Hematopoietic multipotent progenitor cell treated with erythropoietin and hydrocortisone succinate and interleukin-3 and kit ligand, for 15 days (in vitro differentiated cells): ENCODE measurements at regions not wholly inside any gene's neighbourhood (a gene's known extent, or its start where the extent isn't known, plus 50 kb on each side); places are given as distances from the start of the nearest gene placed in this dataset.
"Not testable (repeated sequence)": the region's sequence is repeated elsewhere in the genome, so short reads cannot be mapped to it uniquely, and the experiment has no call there.

Source experiments
- DNase-seq: peaks from one replicate; pipeline ENCODE4 v3.0.0-alpha.2; 2015; ENCODE audit warnings: low spot score

DNA sequence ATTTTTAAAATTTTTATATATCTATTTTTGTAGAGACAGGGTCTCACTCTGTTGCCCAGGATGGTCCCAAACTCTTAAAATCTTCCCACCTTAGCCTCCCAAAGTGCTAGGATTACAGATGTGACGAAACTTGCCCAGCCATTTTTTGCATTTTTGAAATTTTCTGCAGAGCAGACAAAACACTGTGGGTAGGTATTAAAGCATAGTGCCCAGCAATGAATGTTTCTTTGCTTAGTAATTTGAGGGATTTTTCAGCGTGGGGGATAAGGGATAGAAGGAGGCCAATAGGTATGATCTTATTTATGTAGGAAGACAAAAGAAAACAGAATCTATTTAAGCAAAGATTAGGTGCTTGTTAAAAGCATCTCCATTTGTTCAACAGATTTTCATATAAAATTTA lies 446.8 kb upstream of the DPH6 start:
- no peak for DNase-seq

DNA sequence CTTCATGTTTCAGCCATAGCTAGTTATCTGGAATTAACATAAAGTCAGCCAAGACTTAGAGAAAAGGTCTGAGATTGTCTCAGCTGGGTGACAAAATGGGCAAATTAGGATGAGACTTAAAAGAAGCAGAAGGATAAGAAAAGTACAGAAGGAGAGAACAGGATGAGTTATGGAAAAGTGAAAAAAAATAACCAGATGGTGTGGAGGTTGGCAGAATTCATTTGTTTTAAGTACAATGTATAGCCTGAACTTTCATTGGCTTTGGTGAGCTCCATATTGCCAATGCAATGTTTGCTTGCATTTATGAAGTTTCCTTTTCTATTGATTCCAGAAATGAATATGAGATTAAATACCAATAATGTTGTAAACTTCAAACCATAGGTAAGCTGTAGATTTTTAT lies 447.2 kb upstream of the DPH6 start:
- no peak for DNase-seq

DNA sequence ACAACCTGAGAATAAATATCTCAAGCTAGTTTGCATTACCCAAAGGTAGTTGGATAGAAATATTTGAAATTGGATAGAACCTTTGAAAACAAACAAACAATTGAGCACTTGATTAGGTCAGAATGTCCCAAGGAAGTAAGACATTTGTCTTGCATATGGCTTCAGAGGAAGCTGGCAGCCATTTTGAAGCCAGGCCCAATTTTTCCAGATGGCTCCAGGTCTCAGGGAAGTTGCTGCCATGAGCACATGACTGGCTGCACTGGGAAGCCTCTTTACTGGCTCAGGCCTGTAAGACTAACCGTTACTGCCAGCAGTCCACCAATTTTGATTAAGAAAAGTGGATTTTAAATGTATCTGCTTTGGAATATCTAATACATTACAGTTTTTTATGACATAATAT lies 448.9 kb upstream of the DPH6 start:
- DNase-seq: no peak

DNA sequence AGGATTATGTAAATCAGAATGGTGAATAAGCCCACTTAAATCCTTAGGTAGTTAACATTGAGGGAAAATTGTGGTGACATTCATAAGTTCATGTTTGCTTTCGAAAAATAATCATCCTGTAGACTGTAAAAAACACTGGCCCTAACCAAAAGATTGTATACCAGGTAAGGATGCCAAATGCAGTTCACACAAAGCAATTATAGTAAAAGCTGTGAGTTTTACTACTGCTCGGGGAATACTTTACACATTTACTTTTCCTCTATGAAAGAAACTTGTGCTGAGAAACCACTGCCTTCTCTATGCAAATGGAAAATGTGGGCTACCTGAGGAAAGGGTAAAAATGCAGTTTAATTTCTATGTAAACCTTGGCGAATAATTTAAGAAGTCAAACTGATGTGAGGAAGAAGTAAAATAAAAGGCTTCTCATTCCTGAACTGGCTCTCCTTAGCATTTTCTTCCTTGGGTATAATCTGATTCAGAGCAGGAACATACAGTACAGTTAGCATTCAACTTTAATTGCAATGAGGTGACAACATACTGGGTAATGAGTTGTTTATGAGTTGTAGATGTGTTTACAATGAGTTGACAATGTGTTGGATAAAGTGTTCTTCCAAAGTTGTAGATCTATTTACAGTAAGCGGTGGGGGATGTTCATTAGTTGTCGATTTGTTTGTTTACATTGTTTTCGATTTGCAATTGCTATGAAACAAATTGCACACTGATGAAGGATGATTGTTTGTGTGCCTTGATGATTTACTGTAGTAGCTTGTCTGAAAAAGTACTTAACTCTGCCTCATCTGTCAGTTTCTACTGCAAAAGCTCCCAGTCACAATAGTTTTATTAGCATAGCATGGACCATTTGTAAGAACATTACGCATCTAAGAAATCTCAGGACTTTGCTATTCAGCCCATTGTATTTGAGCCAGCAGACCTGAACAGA lies 453.0 kb upstream of the DPH6 start:
- DNase-seq: no peak

DNA sequence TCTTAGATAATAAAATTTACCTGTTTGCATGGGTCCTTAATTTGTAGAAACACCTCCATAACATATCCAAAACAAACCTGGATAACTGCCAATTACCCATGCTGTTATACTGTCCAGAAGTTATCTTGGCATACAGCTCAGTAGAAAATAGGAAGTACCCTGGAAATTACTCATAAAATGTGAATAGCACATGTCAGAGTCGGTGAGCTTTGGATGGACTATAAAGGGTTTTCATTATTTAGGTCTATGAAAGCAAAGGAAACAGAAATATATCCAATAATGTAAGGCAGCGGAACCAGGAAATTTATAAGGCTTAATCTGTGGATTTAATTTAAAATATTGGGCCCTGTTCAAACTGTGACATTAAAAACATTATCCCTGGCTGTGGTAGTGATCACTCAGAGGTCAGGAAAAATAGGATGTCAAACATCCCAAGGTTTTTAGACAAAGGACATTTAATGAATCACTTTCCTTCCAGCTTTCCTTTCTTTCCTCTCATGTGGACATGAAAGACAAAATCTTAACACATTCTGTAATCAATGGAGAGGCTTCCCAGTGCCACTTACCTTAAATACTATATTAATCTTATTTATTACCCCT lies 459.0 kb upstream of the DPH6 start:
- DNase-seq: no peak

DNA sequence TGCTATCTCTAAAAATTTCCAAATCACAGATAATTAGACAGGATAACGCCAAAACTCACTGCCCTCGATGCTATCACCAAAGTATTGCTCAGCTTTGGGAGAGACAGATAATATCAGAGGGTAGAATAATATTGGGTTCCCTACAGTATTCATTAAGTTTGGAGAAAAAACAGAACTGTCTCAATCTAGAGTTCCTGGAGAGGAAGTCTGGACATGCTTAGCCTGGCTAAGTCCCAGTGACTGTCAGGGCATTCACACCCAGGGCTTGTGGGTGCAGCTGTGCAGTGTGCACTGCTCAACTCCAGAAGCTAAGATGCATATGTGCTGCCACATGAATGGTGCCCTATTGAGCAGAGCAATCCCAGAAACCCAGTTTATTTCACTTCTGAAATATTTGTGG lies 459.6 kb upstream of the DPH6 start:
- no peak for DNase-seq

DNA sequence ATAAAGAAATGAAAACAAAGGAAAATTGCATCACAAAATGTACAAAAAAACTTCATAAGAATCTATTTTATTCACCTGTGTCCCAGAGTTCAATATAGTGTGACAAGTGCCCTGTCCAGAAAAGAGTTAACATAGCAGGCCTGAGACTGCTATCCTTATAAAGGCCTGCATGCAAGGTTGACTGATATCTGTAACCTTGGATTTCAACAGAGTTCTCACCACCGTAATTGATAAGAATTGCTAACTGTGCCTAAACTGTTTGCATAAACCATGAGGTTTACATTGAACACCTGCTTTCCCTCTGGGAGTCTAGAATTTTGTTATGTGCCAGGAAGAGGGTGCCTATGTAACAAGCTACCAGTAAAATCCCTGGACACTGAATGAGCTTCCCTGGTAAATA lies 461.7 kb upstream of the DPH6 start:
- DNase-seq: no peak

DNA sequence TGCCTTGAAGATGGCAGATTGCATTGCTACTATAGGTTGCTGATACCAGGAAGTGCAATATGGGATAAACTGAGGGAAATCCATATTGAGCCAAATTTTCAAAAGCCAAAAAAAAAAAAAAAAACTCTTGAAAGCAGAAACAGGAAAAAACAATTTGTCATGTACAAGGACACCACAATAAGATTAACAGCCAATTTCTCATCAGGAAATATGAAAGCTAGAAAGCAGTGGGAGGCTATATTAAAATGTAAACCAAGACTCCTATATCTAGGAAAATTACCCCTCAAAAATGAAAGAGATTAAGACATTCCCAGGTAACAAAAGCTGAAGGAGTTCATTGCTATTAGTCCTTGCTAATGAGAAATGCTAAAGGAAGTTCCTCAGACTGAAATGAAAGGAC lies 462.8 kb upstream of the DPH6 start:
- no peak for DNase-seq

DNA sequence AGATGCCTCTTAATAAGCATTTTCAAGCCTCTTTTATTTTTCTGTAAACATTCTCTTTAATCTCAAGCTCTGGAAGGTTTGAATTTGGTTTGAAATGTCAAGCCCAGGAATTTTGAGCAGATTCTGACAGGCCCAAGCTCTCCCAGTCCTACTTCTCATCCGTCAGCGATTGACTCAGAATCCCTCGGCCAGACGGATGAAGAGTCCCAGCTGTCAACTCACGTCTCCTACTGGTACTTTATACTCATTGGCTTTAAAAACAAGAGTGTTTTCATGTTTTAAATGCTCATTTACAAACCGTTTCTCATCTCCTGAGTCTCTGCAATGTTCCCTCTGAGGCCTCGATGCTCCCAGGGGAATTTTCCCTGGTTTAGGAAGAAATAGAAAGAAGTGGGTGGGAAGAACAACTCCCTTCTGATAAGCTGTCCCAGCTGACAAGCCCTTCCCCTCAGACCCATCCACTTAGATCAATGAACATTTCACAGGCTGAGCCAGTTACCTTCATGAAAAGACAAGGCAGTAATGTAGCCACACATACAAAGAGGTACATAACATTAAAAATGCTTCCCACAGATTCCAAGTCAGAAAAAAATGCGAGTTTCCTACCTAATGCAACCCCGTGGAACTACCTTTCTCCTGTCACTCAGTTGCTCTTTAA lies 478.2 kb upstream of the DPH6 start:
- DNase-seq: no peak

DNA sequence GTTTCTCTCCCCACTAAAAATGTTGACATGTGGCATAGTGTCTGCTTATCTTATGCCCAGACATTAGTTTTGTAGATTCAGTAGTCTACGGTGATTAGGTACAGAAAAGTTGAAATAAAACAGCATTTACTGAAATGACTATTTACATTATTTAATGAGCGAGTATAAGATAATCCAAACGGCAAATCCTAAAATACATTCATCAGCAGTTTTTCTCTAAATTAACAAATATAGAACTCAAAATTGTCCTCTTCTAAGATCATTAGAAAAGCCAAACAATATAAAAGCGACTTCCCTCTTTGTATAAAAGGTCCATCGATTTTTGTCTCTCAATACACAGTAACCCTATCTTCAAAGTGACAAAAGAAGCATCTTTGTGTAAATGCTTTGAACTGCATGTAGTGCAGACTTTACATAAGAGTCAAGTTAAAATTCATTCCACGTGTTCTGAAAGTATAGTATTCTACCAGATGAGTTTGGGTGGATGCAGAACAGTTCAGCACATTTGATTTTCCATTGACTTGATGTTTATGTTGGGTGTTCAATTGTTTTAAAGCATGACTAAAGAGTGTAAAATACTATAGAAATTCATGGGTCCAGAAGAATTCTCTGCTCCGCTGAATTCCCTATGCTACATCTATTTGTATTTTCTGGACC lies 480.8 kb upstream of the DPH6 start:
- DNase-seq: no peak

DNA sequence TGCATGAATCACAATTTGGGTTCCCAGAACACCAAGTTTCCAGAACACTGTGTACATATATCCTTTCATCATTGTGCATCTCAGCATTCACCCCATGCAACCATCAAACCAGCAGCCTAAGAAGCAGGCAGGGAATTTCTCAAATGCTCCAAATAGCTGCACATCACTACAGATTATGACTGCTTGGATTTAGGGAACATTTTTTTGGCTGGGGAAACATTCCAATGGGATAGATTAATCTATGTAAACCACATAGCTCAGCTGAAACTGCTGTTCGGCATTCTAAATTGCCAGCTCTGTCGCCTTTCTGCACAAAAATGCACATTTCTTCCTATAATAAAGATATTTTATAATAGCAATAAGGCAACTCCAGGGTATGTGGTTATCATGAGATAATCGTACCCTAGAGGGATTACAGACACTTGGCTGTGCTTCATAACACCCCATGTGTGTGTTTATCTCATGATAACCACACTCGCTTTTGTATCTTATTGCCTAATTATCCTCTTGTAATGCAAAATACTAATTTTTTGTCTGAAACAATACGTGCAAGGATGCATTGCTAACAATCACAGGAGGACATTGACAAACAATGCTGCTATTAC lies 483.7 kb upstream of the DPH6 start:
- no peak for DNase-seq

DNA sequence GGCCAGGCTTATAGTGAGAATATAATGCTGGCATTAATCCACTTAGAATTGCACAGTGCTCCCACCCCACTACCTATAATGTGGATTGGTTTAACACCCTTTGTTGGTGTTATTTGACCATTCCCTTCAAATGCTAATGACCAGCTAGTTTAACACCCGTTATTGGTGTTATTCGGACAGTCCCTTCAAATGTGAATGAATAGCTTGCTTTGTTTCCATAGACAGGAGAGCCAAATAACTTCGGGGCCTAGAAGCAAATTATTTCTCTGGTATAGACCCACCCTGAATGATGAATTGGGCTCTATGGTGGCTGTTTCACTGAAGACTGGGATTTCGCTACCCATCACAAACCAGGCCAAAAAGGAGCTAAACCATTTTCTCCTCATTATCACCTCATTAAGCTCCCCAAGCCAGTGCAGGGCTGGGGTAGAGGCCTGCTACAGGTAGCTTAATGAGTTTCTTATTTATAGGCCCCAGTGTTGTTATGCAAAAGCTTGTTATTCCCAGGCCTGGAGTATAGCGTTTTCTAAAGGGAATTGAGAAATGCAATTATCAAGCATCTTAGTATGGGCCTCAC lies 494.1 kb upstream of the DPH6 start:
- no peak for DNase-seq

DNA sequence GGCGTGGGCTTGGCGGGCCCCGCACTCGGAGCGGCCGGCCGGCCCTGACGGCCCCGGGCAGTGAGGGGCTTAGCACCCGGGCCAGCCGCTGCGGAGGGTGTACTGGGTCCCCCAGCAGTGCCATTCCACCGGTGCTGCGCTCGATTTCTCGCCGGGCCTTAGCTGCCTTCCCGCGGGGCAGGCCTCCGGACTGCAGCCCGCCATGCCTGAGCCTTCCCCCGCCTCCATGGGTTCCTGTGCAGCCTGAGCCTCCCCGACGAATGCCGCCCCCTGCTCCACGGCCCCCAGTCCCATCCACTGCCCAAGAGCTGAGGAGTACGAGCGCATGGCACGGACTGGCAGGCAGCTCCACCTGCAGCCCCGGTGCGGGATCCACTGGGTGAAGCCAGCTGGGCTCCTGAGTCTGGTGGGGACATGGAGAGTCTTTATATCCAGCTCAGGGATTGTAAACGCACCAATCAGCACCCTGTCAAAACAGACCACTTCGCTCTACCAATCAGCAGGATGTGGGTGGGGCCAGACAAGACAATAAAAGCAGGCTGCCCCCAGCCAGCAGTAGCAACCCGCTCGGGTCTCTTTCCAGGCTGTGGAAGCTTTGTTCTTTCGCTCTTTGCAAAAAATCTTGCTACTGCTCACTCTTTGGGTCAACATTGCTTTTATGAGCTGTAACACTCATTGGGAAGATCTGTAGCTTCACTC lies 501.2 kb upstream of the DPH6 start:
- DNase-seq: not testable (repeated sequence)

DNA sequence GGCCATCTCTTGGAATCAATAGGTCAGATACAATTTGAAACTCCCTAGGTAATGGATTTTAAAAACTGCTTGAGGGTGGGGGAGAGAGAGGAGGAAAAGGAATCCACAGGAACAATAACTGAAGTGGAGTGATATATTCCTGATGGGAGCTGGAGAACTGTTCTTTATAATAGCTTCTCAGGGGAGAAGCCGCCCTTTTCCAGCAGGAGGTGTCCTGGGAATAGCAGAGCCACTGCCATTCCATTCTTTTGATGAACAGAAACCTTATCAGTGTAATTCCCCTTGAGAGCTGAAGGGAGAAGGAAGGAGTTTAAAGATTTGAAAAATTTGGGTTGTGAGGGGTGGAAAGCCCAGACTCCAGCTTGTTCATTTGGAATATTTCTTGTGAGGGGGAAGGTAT lies 504.9 kb upstream of the DPH6 start:
- no peak for DNase-seq

DNA sequence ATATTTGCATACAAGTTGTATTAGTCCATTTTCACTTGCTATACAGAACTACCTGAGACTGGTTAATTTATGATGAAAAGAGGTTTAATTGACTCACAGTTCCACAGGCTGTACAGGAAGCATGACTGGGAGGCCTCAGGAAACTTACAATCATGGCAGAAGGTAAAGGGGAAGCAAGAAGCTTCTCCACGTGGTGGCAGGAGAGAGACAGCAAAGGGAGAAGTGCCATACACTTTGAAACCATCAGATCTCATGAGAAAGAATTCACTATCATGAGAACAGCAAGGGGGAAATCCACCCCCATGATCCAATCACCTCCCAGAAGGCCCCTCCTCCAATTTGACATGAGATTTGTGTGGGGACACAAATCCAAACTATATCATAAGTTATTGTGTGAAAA lies 506.7 kb upstream of the DPH6 start:
- DNase-seq: not testable (repeated sequence)

DNA sequence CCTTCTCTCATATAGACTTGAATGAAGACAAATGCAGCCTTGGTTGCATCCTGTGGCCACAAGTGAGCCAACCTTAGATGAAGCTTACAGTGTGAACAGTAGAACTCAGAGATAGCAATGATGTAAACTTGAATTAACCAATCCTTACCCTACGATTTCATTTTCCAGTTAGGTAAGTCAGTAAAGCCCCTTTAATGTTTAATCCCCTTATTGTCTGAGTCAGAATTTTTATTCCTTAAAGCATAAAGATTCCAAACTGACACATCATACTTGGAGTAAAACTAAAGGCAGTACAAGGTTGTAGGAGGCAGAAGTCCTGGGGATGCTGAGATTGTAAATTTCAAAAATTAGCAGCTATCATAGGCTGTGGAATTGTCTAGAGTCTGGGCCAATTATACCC lies 507.8 kb upstream of the DPH6 start:
- DNase-seq: no peak

DNA sequence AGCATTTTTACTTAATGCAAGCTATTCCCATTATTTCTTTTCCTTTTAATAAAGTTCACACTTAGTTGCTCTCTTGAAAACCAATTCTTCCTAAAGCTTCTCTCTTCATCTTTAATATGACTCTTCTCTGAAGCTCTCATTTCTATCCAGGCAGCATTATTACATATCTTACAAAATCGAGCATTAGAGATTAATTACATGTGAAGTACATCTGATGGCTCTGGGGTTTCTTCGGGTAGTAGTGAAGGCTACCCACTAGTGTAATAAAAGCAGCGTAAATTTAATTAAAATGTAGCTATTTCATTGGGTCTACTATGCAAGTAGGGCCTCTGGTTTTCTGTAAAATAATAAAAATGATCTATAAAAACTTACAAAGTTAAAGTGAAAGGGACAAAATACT lies 513.6 kb upstream of the DPH6 start:
- no peak for DNase-seq

DNA sequence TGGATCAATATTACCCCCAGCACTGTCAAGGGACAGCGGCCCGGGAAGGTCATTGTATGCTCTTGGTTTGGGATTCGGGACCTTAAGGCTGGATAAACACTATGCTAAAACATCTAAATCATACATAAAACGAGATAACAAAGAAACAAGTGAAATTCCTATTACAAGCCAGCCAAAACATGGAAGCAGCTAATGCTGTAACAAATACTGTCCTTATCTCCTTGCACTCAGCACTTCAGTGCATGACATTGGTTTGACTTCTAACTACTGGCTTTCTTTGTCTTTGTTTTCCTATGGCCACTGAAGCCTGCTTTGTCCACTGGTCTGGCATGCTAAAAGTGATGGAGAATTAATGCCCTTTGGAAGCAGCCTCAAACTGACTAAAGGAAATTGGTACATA lies 516.4 kb upstream of the DPH6 start:
- DNase-seq: no peak

DNA sequence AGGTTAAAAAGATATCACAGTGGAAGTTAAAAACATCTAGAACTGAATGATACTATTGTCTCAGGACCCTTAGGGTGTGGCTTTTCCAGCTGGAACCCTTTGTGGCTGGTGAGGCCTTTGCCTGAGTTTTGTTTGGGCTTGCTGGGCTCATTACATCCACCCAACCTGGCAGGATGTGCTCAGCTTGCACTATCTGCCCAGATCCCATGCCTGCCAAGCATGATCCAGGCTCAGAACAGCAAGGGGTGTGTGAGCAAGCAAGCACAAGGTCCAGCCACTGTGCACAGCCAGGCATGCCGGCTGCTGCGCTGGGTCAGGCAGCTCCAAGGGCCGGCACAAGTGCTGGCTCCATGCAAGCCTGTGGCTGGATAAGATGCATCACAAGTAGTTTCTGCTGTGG lies 512.7 kb upstream of the CDIN1 start:
- DNase-seq: no peak

DNA sequence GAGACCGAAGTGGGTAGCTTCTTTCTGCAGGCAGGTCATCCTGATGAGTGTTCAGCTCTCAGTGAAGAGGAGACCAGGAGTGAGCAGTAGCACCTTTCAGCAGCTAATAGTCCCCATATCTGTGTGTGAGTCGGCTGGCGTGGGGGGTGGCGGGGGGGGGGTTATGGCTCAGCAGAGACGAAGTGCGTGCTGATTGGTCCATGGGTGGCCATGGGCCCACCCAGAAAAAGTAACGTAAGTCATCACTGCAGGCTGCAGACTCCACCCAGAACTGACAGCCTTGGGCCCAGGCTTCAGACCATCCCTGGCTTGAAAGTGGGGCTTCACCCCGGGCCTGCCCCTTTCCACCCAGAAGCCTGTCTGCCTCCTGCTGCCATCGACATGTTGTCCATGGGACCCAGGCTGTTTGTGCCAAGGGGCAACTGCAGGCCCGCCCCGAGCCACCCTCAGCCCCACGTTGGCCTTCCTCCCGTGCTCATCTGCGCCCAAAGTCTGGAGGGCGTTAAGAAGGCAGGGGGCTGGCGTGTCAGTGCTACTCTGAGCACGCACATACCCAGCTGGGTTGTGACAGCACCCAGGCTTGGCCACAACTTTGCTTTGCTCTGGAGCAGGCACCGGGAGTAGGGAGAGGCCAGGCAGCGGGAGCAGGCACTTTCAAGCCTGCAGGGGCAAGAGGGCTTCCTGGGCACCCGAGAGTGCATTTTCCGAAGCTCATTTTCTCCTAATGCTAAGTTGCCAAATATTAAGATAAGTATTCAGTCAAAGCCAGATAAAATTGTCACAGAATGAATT lies 511.7 kb upstream of the CDIN1 start:
- no peak for DNase-seq

DNA sequence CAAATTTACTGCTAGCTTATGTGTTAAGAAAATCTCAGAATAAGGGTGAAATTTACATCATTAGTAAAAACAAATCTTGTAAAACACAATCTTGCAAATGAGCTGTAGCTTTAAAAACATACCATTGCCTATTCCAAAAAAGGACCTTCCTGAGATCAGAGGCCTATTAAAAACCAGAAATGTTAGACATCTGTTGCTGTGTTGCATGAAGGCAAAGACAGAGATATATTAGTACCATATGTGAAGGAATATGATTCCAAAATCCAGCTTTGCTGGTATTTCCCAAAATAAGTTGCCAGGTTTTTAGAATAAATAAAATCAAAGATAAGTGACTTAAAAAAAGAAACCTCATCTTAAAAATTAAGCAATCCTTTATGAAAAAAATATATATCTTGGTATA lies 504.1 kb upstream of the CDIN1 start:
- DNase-seq: no peak
